OCI-LY3 (cell line): ENCODE measurements at regions not wholly inside any gene's neighbourhood (a gene's known extent, or its start where the extent isn't known, plus 50 kb on each side); places are given as distances from the start of the nearest gene placed in this dataset.

Experiments used
- EZH2phosphoT487 ChIP-seq: fragments of 200-600 bp; shearing (Covaris generic); IDR thresholded peaks from 2 replicates; pipeline ENCODE4 v1.6.1; 2018; ENCODE audit warnings: antibody characterized with exemption, mixed run types, low read depth
- TF ChIP-seq, protein P1 (sequence below): fragments of 200-600, 300-600 bp; sonication (generic); IDR thresholded peaks from 2 replicates; pipeline ENCODE4 v1.5.1; 2014; ENCODE audit warnings: antibody characterized with exemption, low read length, low read depth

DNA sequence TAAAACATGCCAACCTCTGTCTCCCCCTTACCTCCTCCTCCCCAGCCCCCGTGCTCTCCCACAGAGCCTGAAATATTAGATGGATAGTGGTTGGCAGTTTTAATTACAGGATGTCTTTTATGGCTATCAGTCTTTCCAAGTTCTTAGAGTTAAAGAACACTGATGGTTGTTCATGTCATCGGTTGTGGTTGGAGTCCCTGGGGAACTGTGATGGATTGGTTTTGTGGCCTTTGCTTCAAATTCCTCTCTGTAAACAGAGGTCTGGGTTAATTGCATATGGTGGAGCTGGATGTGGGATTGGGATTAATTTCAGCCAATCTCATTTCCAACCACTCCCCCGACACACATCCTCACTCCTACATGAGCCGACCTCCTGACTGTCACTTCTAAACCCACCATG is 164.5 kb upstream of the PROK2 start:
- TF ChIP-seq, protein P1, sequence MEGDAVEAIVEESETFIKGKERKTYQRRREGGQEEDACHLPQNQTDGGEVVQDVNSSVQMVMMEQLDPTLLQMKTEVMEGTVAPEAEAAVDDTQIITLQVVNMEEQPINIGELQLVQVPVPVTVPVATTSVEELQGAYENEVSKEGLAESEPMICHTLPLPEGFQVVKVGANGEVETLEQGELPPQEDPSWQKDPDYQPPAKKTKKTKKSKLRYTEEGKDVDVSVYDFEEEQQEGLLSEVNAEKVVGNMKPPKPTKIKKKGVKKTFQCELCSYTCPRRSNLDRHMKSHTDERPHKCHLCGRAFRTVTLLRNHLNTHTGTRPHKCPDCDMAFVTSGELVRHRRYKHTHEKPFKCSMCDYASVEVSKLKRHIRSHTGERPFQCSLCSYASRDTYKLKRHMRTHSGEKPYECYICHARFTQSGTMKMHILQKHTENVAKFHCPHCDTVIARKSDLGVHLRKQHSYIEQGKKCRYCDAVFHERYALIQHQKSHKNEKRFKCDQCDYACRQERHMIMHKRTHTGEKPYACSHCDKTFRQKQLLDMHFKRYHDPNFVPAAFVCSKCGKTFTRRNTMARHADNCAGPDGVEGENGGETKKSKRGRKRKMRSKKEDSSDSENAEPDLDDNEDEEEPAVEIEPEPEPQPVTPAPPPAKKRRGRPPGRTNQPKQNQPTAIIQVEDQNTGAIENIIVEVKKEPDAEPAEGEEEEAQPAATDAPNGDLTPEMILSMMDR, result no peak
- TF ChIP-seq EZH2phosphoT487, result no peak
